MCF 10A (cell line): ENCODE measurements at regions not wholly inside any gene's neighbourhood (a gene's known extent, or its start where the extent isn't known, plus 50 kb on each side); places are given as distances from the start of the nearest gene placed in this dataset.
A peak's percentile ranks its signal among the peaks of the same experiment; 100 is the strongest.

Source experiments
- BruUV-seq: library from RNA; stranded (reverse); fragments of 400-500 nt; replicated peaks from 2 replicates; lab custom pipeline; 2021; lab: Mats Ljungman, UMichigan
- CTCF ChIA-PET: fragments of 300-600 bp; sonication (Branson Sonifier 250); formaldehyde crosslinking; extraction: SDS; loops from one replicate; lab custom pipeline; 2021; ENCODE audit warnings: antibody characterized with exemption, inconsistent platforms; lab: Yijun Ruan, JAX
- POLR2A ChIA-PET: fragments of 300-600, 350-650 bp; sonication (Branson Sonifier 250); formaldehyde crosslinking; extraction: SDS; loops from one replicate; lab custom pipeline; 2020; ENCODE audit warnings: antibody characterized with exemption, inconsistent platforms; lab: Yijun Ruan, JAX
- DNase-seq: peaks from one replicate; pipeline ENCODE4 v3.0.0-alpha.2; 2018; ENCODE audit not compliant: unreplicated experiment
- H3K27ac Mint-ChIP-seq: one replicate; pipeline ENCODE4 v1.8.0; 2022; ENCODE audit warnings: mild to moderate bottlenecking, low read depth, mixed read lengths; ENCODE audit not compliant: unreplicated experiment
- H3K27me3 Mint-ChIP-seq: one replicate; pipeline ENCODE4 v1.8.0; 2022; ENCODE audit warnings: mixed read lengths; ENCODE audit not compliant: insufficient read depth, unreplicated experiment
- H3K36me3 Mint-ChIP-seq: one replicate; pipeline ENCODE4 v1.8.0; 2022; ENCODE audit warnings: mild to moderate bottlenecking, moderate library complexity, mixed read lengths; ENCODE audit not compliant: insufficient read depth, unreplicated experiment
- H3K4me1 Mint-ChIP-seq: one replicate; pipeline ENCODE4 v1.8.0; 2022; ENCODE audit warnings: mixed read lengths; ENCODE audit not compliant: insufficient read depth, unreplicated experiment
- H3K4me3 Mint-ChIP-seq: one replicate; pipeline ENCODE4 v1.8.0; 2022; ENCODE audit warnings: mild to moderate bottlenecking, moderate library complexity, mixed read lengths; ENCODE audit not compliant: unreplicated experiment
- H3K9me3 Mint-ChIP-seq: one replicate; pipeline ENCODE4 v1.8.0; 2022; ENCODE audit warnings: mixed read lengths; ENCODE audit not compliant: unreplicated experiment
- intact Hi-C: fragments of 100-400 bp; cut with micrococcal nuclease; formaldehyde crosslinking; loops from 2 replicates; pipeline ENCODE4 v1.14.1; 2022
- TF ChIP-seq, protein P1 (sequence below): fragments of 200-600 bp; IDR thresholded peaks from one replicate; pipeline ENCODE4 v1.8.0; 2022; ENCODE audit warnings: antibody characterized with exemption, mild to moderate bottlenecking; ENCODE audit not compliant: unreplicated experiment

DNA sequence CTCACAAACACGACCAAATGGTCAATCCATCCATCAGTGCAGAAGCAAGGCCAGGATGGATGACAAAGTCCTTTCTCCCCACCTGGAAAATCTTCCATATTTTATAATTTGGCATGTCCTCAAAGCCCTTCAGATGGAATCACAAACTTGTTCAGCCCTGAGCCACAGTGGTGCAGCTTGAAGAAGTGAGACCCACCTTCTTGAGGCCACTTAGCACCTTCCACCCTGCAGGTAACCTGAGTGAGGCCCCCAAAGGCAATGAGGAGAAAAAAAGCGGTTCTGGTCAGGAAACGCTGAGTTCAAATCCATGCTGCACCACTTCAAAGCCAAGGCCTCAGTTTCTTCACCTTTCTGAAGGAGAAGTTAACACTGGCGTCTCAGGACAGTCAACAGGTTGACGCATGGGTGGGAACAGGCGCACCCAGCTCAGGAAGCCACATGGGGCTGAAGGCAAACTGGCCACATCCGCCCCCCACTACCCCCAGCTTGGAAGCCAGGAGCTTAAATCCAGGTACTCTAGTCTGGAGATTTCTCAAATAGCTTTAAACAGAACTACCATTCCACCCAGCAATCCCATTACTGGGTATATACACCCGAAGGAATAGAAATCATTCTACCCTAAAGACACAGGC is 320.4 kb downstream of the BCL11B start:
- intact Hi-C loops, result loop anchor here (2.0 to 10.0 kb wide), 3 partner anchors 25 to 817 kb away; no protein-coding TSS in a partner anchor
- no peak for DNase-seq
- H3K27me3 Mint-ChIP-seq, result peaks cover 10% of the 10 kb centered on the region
- BruUV-seq, result no TSS peak
- no peak overlapping the region for H3K27ac Mint-ChIP-seq
- TF ChIP-seq, protein P1, sequence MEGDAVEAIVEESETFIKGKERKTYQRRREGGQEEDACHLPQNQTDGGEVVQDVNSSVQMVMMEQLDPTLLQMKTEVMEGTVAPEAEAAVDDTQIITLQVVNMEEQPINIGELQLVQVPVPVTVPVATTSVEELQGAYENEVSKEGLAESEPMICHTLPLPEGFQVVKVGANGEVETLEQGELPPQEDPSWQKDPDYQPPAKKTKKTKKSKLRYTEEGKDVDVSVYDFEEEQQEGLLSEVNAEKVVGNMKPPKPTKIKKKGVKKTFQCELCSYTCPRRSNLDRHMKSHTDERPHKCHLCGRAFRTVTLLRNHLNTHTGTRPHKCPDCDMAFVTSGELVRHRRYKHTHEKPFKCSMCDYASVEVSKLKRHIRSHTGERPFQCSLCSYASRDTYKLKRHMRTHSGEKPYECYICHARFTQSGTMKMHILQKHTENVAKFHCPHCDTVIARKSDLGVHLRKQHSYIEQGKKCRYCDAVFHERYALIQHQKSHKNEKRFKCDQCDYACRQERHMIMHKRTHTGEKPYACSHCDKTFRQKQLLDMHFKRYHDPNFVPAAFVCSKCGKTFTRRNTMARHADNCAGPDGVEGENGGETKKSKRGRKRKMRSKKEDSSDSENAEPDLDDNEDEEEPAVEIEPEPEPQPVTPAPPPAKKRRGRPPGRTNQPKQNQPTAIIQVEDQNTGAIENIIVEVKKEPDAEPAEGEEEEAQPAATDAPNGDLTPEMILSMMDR, result no peak
- H3K4me3 Mint-ChIP-seq, result no peak overlapping the region
- no peaks in the 10 kb centered on the region for H3K36me3 Mint-ChIP-seq
- peaks cover 47% of the 10 kb centered on the region for H3K4me1 Mint-ChIP-seq
- no peaks in the 10 kb centered on the region for H3K9me3 Mint-ChIP-seq
- ChIA-PET POLR2A (interaction anchor here (0.7 to 3.0 kb wide), 2 partner anchors 46 to 84 kb away, joined by 3 to 36 read pairs; no protein-coding TSS in a partner anchor), CTCF (interaction anchor here (0.6 to 0.9 kb wide), 2 partner anchors 240 to 938 kb away, joined by 3 to 4 read pairs; no protein-coding TSS in a partner anchor)

DNA sequence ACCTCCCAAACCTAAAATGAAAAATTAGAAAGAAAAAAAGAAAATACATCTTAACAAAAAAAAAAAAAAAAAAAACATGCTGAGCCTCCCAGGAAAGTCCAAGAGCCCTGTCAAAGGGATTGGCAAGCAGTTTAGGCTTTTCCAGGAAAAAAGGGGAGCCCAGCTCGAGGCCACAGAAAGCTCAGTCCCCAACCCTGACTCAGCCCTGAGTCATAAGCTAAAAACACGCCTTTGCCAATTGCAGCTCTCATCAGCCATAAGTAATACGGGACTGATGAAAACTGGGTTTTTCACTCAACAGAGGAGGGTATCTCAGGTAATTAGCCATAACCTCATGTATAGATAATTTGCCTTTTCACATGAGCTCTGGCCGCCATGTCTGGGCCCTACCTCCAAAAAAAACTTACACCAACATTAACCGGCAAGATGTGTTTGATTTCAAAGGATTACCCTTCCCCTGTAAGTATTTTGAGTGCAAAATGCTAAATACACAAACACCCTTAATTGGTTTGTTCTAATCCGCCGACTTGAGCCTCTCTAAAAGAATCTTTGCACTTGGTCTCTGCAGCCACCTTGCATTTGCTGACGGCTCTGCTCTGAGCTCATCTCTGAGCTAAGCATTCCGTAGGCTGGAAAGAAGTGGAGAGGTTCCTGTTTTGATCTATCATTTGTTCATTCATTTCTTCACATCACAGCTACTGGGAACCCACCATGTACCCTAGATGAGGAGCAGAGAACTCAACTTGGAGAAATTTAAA is 319.2 kb downstream of the BCL11B start:
- intact Hi-C loops, result loop anchor here (2.0 to 10.0 kb wide), 3 partner anchors 26 to 818 kb away; no protein-coding TSS in a partner anchor
- peaks cover 59% of the 10 kb centered on the region for H3K4me1 Mint-ChIP-seq
- POLR2A ChIA-PET, result interaction anchor here (0.7 to 3.4 kb wide), 14 partner anchors 10 to 975 kb away, joined by 3 to 36 read pairs (median 6); partner anchors contain the start of genes CCNK and SETD3
- CTCF ChIA-PET, result interaction anchor here (0.6 to 1.4 kb wide), 8 partner anchors 9 to 939 kb away, joined by 3 to 5 read pairs (median 3); no protein-coding TSS in a partner anchor
- peak overlapping the region; percentile 27 for H3K27ac Mint-ChIP-seq
- no peaks in the 10 kb centered on the region for H3K9me3 Mint-ChIP-seq
- DNase-seq, result peak; percentile 96
- no TSS peak for BruUV-seq
- TF ChIP-seq, protein P1, result no peak
- H3K27me3 Mint-ChIP-seq, result peaks cover 10% of the 10 kb centered on the region
- no peaks in the 10 kb centered on the region for H3K36me3 Mint-ChIP-seq
- H3K4me3 Mint-ChIP-seq, result no peak overlapping the region

DNA sequence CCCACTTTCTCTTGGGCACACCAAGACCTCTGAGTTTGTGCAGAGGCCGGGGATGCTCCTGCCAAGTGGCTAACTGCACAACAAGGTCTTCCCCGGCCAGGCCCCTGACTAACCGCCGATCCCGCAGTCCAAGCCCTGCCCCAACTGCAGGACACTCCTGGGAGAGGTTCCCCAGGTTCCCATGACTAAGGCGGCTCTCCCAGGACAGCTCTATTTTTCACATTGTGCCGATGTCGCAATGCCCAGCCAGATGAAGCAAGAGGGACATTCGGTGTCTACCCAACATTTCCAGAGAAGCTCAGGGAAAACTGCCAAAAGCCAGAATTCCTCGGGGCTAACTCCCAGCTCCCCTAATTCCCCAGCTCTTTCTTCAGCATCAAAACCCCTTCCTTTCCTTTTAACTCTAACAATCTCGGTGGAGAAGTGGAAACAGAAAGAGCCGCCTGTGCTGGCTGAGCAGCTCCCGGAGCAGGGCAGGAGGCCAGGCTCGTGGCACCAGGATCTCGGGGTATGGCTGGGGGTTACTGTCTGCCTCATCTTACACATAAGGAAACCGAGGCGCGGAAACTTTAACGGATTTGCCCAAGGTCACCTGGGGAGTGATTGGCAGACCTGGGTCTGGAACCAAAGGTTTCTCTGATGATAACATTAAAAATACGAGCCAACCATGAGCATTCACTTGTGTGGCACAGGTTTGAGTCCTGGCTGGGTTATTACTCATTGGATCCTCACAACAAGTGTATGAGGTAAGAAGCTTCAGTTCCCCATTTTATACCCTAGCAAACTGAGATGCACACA is 318.2 kb downstream of the BCL11B start:
- H3K27ac Mint-ChIP-seq, result peak overlapping the region; percentile 27
- peak overlapping the region; percentile 61 for H3K4me3 Mint-ChIP-seq
- peaks cover 10% of the 10 kb centered on the region for H3K27me3 Mint-ChIP-seq
- peak; percentile 100 for DNase-seq
- intact Hi-C loops, result loop anchor here (2.0 to 10.0 kb wide), 3 partner anchors 27 to 819 kb away; no protein-coding TSS in a partner anchor
- TF ChIP-seq, protein P1, result no peak
- no peaks in the 10 kb centered on the region for H3K36me3 Mint-ChIP-seq
- CTCF ChIA-PET, result interaction anchor here (0.6 to 1.4 kb wide), 8 partner anchors 10 to 976 kb away, joined by 3 to 5 read pairs (median 3); partner anchors contain the start of gene BCL11B
- H3K9me3 Mint-ChIP-seq, result no peaks in the 10 kb centered on the region
- H3K4me1 Mint-ChIP-seq, result peaks cover 60% of the 10 kb centered on the region
- BruUV-seq, result no TSS peak
- POLR2A ChIA-PET, result interaction anchor here (0.6 to 3.4 kb wide), 16 partner anchors 11 to 976 kb away, joined by 3 to 36 read pairs (median 5); no protein-coding TSS in a partner anchor
